Chondrocyte (in vitro differentiated cells): ENCODE measurements at regions not wholly inside any gene's neighbourhood (a gene's known extent, or its start where the extent isn't known, plus 50 kb on each side); places are given as distances from the start of the nearest gene placed in this dataset.

ENCODE experiments used
- DNase-seq: peaks from one replicate; pipeline ENCODE4 v3.0.0; 2021; ENCODE audit warnings: mixed read lengths, low spot score
- H3K27ac Mint-ChIP-seq: one replicate; pipeline ENCODE4 v1.8.0; 2021; ENCODE audit warnings: mild to moderate bottlenecking, moderate library complexity, mixed read lengths; ENCODE audit not compliant: unreplicated experiment
- H3K27me3 Mint-ChIP-seq: 2 replicates; pipeline ENCODE4 v1.8.0; 2021; ENCODE audit warnings: low read depth, mixed read lengths
- H3K36me3 Mint-ChIP-seq: 2 replicates; pipeline ENCODE4 v1.8.0; 2021; ENCODE audit warnings: low read depth, mixed read lengths
- H3K4me1 Mint-ChIP-seq: 2 replicates; pipeline ENCODE4 v1.8.0; 2021; ENCODE audit warnings: low read depth, mild to moderate bottlenecking, mixed read lengths
- H3K4me3 Mint-ChIP-seq: one replicate; pipeline ENCODE4 v1.8.0; 2021; ENCODE audit warnings: mild to moderate bottlenecking, moderate library complexity, mixed read lengths; ENCODE audit not compliant: unreplicated experiment
- H3K9me3 Mint-ChIP-seq: 2 replicates; pipeline ENCODE4 v1.8.0; 2021; ENCODE audit warnings: low read depth, mixed read lengths
- TF ChIP-seq, protein P1 (sequence below): fragments of 200-600 bp; sonication (generic); IDR thresholded peaks from 2 replicates; pipeline ENCODE4 v1.5.0; 2021; ENCODE audit warnings: antibody characterized with exemption, mild to moderate bottlenecking, moderate library complexity

DNA sequence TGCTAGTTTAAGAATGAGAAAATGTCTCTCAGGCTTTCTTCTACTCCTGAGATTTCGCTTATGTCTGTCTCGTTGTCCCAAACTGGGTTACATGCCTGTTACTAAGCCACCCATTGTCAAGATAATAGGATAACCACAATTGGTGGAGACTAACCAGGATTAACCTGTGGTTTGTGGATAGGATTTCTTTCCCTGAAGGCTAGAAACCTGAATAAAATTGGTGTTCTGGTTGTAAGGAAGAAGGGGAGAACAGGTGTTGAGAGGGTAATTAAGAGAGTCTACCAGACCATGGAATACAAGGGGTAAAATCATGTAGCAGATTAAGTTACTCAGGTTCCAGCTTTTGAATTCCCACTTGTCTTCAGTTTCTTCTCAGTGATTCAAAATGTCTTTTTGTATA lies 225.4 kb downstream of the CPE start:
- Mint-ChIP-seq H3K27me3 (peaks cover under 1% of the 10 kb centered on the region), H3K4me3 (no peak overlapping the region), H3K36me3 (no peaks in the 10 kb centered on the region), H3K27ac (no peak overlapping the region), H3K9me3 (no peaks in the 10 kb centered on the region), H3K4me1 (peaks cover 7% of the 10 kb centered on the region)
- DNase-seq: no peak
- TF ChIP-seq, protein P1, sequence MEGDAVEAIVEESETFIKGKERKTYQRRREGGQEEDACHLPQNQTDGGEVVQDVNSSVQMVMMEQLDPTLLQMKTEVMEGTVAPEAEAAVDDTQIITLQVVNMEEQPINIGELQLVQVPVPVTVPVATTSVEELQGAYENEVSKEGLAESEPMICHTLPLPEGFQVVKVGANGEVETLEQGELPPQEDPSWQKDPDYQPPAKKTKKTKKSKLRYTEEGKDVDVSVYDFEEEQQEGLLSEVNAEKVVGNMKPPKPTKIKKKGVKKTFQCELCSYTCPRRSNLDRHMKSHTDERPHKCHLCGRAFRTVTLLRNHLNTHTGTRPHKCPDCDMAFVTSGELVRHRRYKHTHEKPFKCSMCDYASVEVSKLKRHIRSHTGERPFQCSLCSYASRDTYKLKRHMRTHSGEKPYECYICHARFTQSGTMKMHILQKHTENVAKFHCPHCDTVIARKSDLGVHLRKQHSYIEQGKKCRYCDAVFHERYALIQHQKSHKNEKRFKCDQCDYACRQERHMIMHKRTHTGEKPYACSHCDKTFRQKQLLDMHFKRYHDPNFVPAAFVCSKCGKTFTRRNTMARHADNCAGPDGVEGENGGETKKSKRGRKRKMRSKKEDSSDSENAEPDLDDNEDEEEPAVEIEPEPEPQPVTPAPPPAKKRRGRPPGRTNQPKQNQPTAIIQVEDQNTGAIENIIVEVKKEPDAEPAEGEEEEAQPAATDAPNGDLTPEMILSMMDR: no peak

DNA sequence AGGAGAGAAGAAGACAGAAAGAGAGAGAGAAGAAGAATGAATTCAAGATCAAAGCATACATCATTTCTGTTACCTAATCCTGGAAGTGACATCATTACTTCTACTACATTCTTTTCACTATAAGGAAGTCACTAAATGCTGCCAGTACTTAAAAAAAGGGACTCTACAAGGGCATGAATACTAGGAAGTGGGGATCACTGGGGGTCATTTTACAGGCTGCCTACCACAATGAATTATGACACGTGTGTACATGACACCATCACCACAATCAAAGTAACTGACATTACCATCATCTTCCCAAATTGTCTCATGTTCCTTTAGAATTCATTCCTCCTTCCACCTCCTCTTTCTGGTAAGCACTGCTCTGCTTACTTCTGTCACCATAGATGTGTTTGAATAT lies 227.0 kb downstream of the CPE start:
- Mint-ChIP-seq H3K9me3 (no peaks in the 10 kb centered on the region), H3K4me3 (no peak overlapping the region), H3K27me3 (peaks cover 5% of the 10 kb centered on the region), H3K36me3 (no peaks in the 10 kb centered on the region), H3K4me1 (peaks cover 8% of the 10 kb centered on the region), H3K27ac (no peak overlapping the region)
- DNase-seq: no peak
- TF ChIP-seq, protein P1: no peak

DNA sequence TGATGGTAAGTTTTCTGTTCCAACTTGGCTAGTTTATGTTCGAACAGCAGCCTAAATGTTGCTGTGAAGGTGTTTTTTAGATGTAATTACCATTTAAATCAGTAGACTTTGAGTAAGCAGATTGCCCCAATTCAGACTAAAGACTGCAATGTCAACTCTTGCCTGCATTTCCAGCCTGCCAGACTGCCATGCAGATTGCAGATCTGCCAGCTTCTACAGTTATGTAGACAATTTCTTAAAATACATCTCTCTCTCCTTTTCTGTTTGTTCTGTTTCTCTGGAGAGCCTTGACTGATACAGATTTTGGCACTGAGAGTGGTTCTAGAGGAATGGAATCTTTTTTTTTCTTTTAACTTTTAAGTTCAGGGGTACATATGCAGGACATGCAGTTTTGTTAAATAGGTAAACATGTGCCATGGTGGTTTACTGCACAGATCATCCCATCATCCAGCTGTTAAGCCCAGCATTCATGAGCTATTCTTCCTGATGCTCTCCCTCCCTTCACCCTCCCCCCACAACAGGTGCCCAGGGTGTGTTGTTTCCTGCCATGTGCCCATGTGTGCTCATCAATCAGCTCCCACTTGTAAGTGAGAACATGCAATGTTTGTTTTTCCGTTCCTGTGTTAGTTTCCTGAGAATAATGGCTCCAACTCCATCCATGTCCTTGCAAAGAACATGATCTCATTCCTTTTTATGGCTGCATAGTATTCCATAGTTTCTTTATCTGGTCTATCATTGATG lies 227.8 kb downstream of the CPE start:
- H3K36me3 Mint-ChIP-seq: no peaks in the 10 kb centered on the region
- TF ChIP-seq, protein P1: no peak
- H3K4me1 Mint-ChIP-seq: peaks cover 14% of the 10 kb centered on the region
- no peak overlapping the region for H3K27ac Mint-ChIP-seq
- no peak for DNase-seq
- H3K9me3 Mint-ChIP-seq: no peaks in the 10 kb centered on the region
- H3K27me3 Mint-ChIP-seq: peaks cover 5% of the 10 kb centered on the region
- H3K4me3 Mint-ChIP-seq: no peak overlapping the region

DNA sequence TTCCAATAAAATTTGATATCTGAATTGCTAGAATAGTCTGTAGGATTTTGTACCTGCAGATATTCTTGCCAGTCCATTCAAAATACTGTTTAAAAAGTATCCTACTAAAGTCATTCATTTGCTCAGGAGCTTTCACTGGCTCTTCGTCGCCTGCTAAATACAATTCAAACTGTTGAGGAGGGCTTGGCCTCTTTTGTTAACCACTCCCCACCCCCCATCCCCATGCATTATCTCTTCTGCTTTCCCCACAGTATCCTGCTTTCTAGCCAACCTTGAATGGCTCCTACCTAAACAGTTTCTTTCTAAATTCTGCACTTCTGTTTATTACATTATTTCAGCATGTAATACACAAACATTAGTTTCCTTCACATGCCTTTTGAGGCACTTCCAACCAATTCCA lies 230.8 kb downstream of the CPE start:
- Mint-ChIP-seq H3K4me1 (peaks cover 10% of the 10 kb centered on the region), H3K27ac (no peak overlapping the region), H3K4me3 (no peak overlapping the region), H3K27me3 (peaks cover 6% of the 10 kb centered on the region), H3K9me3 (no peaks in the 10 kb centered on the region), H3K36me3 (no peaks in the 10 kb centered on the region)
- DNase-seq: no peak
- TF ChIP-seq, protein P1: no peak

DNA sequence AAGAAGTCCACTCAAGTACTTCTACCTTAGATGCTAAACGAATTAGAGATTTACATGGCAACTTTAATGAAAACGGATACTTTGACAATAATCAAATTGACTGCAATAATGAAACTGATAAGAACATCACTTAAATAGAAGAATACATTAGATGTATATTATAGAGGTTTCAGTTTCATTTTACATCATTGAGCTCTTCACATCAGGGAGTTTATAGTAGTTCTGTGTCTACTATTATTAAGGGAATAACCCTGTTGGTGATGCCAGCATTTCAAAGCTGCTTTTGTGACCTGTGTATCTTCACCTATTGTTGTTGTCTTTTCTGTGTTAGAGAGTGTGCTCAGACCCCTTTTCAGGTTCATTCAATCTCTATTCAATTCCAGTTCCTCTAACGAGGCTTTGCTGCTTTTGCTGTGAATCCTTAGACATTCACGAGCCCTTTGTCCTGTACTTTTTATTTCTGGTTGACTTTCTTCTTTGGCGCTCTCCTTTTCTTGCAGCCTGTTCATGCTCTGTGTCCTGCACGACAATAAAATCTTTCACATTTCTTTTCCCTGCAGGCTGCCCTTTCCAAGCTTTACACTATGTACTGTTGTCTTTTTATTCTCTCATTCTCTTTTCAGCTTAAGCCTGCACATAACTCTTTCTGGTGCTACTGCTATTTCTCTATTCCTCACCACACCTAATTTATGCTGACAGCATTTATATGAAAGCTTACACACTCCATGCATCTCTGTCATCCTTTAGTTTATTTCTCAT lies 232.1 kb downstream of the CPE start:
- H3K4me3 Mint-ChIP-seq: no peak overlapping the region
- peaks cover 7% of the 10 kb centered on the region for H3K4me1 Mint-ChIP-seq
- H3K9me3 Mint-ChIP-seq: no peaks in the 10 kb centered on the region
- no peak overlapping the region for H3K27ac Mint-ChIP-seq
- H3K27me3 Mint-ChIP-seq: peaks cover 6% of the 10 kb centered on the region
- H3K36me3 Mint-ChIP-seq: no peaks in the 10 kb centered on the region
- TF ChIP-seq, protein P1: no peak
- DNase-seq: no peak
